ENCODE measurements at regions not wholly inside any gene's neighbourhood (a gene's known extent, or its start where the extent isn't known, plus 50 kb on each side); places are given as distances from the start of the nearest gene placed in this dataset.

- WGBS (ENCODE audit: low lambda C conversion rate, missing lambda C conversion rate): 96% methylated on average over 4 of the region's 4 CpGs
- Histone ChIP-seq H3K9me3 (ENCODE audit: low read depth) (peaks cover 7% of the 10 kb centered on the region), H3K4me3 (no peak overlapping the region), H3K4me1 (ENCODE audit: insufficient read depth) (peaks cover 4% of the 10 kb centered on the region), H3K36me3 (replicated peaks; ENCODE audit: insufficient read depth, low read depth) (no peaks in the 10 kb centered on the region), H3K79me2 (no peaks in the 10 kb centered on the region), H3K9me2 (replicated peaks; ENCODE audit: insufficient read depth) (no peaks in the 10 kb centered on the region), H4K20me1 (ENCODE audit: insufficient read depth, poor library complexity, severe bottlenecking) (no peaks in the 10 kb centered on the region), H3K27ac (no peak overlapping the region), H3K27me3 (no peaks in the 10 kb centered on the region), H3K4me2 (no peak overlapping the region), H2AFZ (no peak overlapping the region)
- TF ChIP-seq CTCF (IDR thresholded peaks at IDR 0.05; ENCODE audit: poor library complexity) (no peak), EZH2 (IDR thresholded peaks at IDR 0.05; ENCODE audit: borderline replicate concordance) (no peak), EZH2phosphoT487 (IDR thresholded peaks at IDR 0.05; ENCODE audit: low read depth, severe bottlenecking, unreplicated experiment) (no peak)
- no peak for DNase-seq (ENCODE audit: low spot score)
These were observed 79.9 kb upstream of the DLX2 start for GRCh38 chr2:172182624-172183023.

DNA sequence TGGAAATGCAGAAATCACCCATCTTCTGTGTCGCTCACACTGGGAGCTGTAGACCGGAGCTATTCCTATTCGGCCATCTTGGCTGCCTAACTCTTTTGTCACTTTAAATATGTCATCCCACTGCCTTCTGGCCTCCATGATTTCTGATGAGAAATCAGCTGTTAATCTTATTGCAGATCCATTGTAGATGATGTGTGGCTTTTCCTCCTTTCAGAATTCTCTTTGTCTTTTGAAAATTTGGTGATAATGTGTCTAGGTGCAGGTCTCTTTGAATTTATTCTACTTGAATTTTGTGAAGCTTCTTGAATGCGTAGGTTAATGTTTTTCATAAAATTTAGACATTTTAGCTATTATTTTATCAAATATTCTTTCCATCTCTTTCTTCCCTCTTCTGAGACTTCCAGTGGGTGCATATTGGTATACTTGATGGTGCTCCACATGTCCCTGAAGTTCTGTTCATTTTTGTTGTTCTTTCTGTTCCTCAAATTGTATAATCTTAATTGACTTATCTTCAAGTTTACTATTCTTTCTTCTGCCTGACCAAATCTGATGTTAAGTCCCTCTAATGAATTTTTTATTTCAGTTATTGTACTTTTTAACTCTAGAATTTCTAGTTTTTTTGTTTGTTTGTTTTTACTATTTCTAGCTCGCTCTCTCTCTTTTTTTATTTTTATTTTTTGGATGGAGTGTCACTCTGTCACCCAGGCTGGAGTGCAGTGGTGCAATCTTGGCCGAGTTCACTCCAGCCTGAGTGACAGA, 90.8 kb upstream of the DLX2 start:
- Histone ChIP-seq H3K27me3 (no peaks in the 10 kb centered on the region), H3K4me2 (no peak overlapping the region), H3K27ac (no peak overlapping the region), H4K20me1 (ENCODE audit: insufficient read depth, poor library complexity, severe bottlenecking) (no peaks in the 10 kb centered on the region), H2AFZ (no peak overlapping the region), H3K79me2 (no peaks in the 10 kb centered on the region), H3K9me3 (ENCODE audit: low read depth) (peaks cover 8% of the 10 kb centered on the region), H3K4me3 (no peak overlapping the region), H3K36me3 (replicated peaks; ENCODE audit: insufficient read depth, low read depth) (no peaks in the 10 kb centered on the region), H3K4me1 (ENCODE audit: insufficient read depth) (peaks cover 4% of the 10 kb centered on the region), H3K9me2 (replicated peaks; ENCODE audit: insufficient read depth) (no peaks in the 10 kb centered on the region)
- no peak for DNase-seq (ENCODE audit: low spot score)
- TF ChIP-seq CTCF (IDR thresholded peaks at IDR 0.05; ENCODE audit: poor library complexity): no peak
- no peak for TF ChIP-seq EZH2 (IDR thresholded peaks at IDR 0.05; ENCODE audit: borderline replicate concordance)
- TF ChIP-seq EZH2phosphoT487 (IDR thresholded peaks at IDR 0.05; ENCODE audit: low read depth, severe bottlenecking, unreplicated experiment): no peak
- WGBS (ENCODE audit: low lambda C conversion rate, missing lambda C conversion rate): 94% methylated on average over 6 of the region's 6 CpGs

- peaks cover 8% of the 10 kb centered on the region for H3K9me3 ChIP-seq (ENCODE audit: low read depth)
- no peaks in the 10 kb centered on the region for H3K79me2 ChIP-seq
- no peaks in the 10 kb centered on the region for H3K9me2 ChIP-seq (replicated peaks; ENCODE audit: insufficient read depth)
- H3K4me3 ChIP-seq: no peak overlapping the region
- peak overlapping the region; percentile 5 for H3K4me2 ChIP-seq
- no peak for DNase-seq (ENCODE audit: low spot score)
- H3K27me3 ChIP-seq: no peaks in the 10 kb centered on the region
- no peaks in the 10 kb centered on the region for H3K36me3 ChIP-seq (replicated peaks; ENCODE audit: insufficient read depth, low read depth)
- H3K27ac ChIP-seq: peak overlapping the region; percentile 26
- 93% methylated on average over 6 of the region's 6 CpGs for WGBS (ENCODE audit: low lambda C conversion rate, missing lambda C conversion rate)
- no peak overlapping the region for H2AFZ ChIP-seq
- H3K4me1 ChIP-seq (ENCODE audit: insufficient read depth): peaks cover 4% of the 10 kb centered on the region
- no peak for TF ChIP-seq CTCF (IDR thresholded peaks at IDR 0.05; ENCODE audit: poor library complexity)
- no peak for TF ChIP-seq EZH2 (IDR thresholded peaks at IDR 0.05; ENCODE audit: borderline replicate concordance)
- no peak for TF ChIP-seq EZH2phosphoT487 (IDR thresholded peaks at IDR 0.05; ENCODE audit: low read depth, severe bottlenecking, unreplicated experiment)
- no peaks in the 10 kb centered on the region for H4K20me1 ChIP-seq (ENCODE audit: insufficient read depth, poor library complexity, severe bottlenecking)
These were observed 93.2 kb upstream of the DLX2 start for GRCh38 chr2:172195836-172196376.
